Prostate gland (tissue), 2 donors: ENCODE measurements at regions not wholly inside any gene's neighbourhood (a gene's known extent, or its start where the extent isn't known, plus 50 kb on each side); places are given as distances from the start of the nearest gene placed in this dataset.
"Not testable (repeated sequence)": the region's sequence is repeated elsewhere in the genome, so short reads cannot be mapped to it uniquely, and the experiment has no call there.

ENCODE experiments used
- DNase-seq: peaks from one replicate; pipeline ENCODE4 v3.0.0-alpha.2; 2019; ENCODE audit warnings: low spot score
- H3K27ac ChIP-seq, 2 donors: fragments of 200-600 bp; sonication (generic); 2 replicates each; pipeline ENCODE4 v1.5.1; 2017 to 2019
- H3K27me3 ChIP-seq: fragments of 200-600 bp; sonication (generic); replicated peaks from 2 replicates; pipeline ENCODE4 v1.5.1; 2019; ENCODE audit not compliant: insufficient read depth
- H3K36me3 ChIP-seq, 2 donors: fragments of 200-600 bp; sonication (generic); 1 replicate in 1 of 2; 2 replicates in 1 of 2; pipeline versions ENCODE4 v1.5.1 to v1.8.1; 2017 to 2019
- H3K4me1 ChIP-seq: fragments of 200-600 bp; sonication (generic); replicated peaks from 2 replicates; pipeline ENCODE4 v1.5.1; 2019
- H3K4me3 ChIP-seq, 2 donors: fragments of 200-600 bp; sonication (generic); 2 replicates each; pipeline ENCODE4 v1.5.1; 2017 to 2019
- H3K9me3 ChIP-seq: fragments of 200-600 bp; sonication (generic); 2 replicates; pipeline ENCODE4 v1.5.1; 2017
- CTCF ChIP-seq, 4 experiments: fragments of 200-600 bp in 2 of 4; fragments of 450-650 bp in 2 of 4; sonication (generic) in 2 of 4; IDR thresholded peaks; 1 replicate in 3 of 4; 2 replicates in 1 of 4; pipeline ENCODE4 v1.5.1; 2016 to 2019; ENCODE audit warnings: antibody characterized with exemption in 4 of 4, mild to moderate bottlenecking in 2 of 4, moderate library complexity in 2 of 4
- POLR2A ChIP-seq: fragments of 450-650 bp; IDR thresholded peaks from one replicate; pipeline ENCODE4 v1.6.1; 2016; ENCODE audit warnings: antibody characterized with exemption, mild to moderate bottlenecking
- POLR2AphosphoS5 ChIP-seq: sonication (generic); formaldehyde crosslinking; IDR thresholded peaks from one replicate; pipeline ENCODE4 v1.6.1; 2017; ENCODE audit warnings: antibody characterized with exemption
- WGBS: methylation state at CpG from one replicate; pipeline ENCODE4 v1.1.5; 2018; 5-methylcytosine and 5-hydroxymethylcytosine counted together
- intact Hi-C: fragments of 100-400 bp; cut with DNase I; formaldehyde crosslinking; loops from one replicate; pipeline ENCODE4 v1.14.2; 2022

DNA sequence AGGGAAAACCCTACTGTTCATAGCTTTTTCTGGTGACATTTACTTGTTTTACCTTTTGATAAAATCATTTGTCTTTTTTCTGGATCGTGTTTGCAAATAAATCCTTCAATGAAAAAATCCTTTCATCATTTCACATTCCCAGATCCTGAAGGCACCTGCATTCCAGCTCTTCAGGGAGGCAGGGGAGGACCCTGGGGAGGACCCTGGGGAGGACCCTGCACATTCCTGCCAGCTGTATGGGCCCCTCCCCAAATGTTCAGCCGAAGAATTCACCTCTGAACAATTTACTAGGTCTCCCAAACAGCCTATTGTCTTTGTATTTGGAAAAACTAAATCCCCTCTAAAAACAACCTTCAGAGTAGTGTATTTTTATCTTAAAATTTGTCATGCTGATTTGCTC, 558.4 kb upstream of the ID2 start:
- TF ChIP-seq POLR2A (no peak), POLR2AphosphoS5 (no peak), CTCF (IDR thresholded peaks at IDR 0.05) (no peak)
- no peak overlapping the region for H3K4me3 ChIP-seq
- DNase-seq: no peak
- no peaks in the 10 kb centered on the region for H3K4me1 ChIP-seq
- no peaks in the 10 kb centered on the region for H3K36me3 ChIP-seq
- H3K27me3 ChIP-seq: no peaks in the 10 kb centered on the region
- H3K27ac ChIP-seq: no peak overlapping the region
- intact Hi-C loops: no loop called here
- WGBS: 32% methylated on average over 2 of the region's 2 CpGs
- no peaks in the 10 kb centered on the region for H3K9me3 ChIP-seq

GRCh38 chr2:8125741-8126711, 555.8 kb upstream of the ID2 start:
- Histone ChIP-seq H3K27me3 (no peaks in the 10 kb centered on the region), H3K36me3 (no peaks in the 10 kb centered on the region), H3K4me1 (no peaks in the 10 kb centered on the region), H3K9me3 (no peaks in the 10 kb centered on the region), H3K27ac (no peak overlapping the region), H3K4me3 (no peak overlapping the region)
- TF ChIP-seq POLR2AphosphoS5 (no peak), POLR2A (no peak)
- 89% methylated on average over 12 of the region's 12 CpGs for WGBS
- intact Hi-C loops: no loop called here
- no peak for DNase-seq

- H3K27me3 ChIP-seq: no peaks in the 10 kb centered on the region
- intact Hi-C loops: no loop called here
- H3K36me3 ChIP-seq: no peaks in the 10 kb centered on the region
- H3K4me1 ChIP-seq: no peaks in the 10 kb centered on the region
- WGBS: 97% methylated on average over 3 of the region's 3 CpGs
- TF ChIP-seq CTCF (IDR thresholded peaks at IDR 0.05) (no peak), POLR2A (no peak), POLR2AphosphoS5 (no peak)
- H3K9me3 ChIP-seq: no peaks in the 10 kb centered on the region
- H3K4me3 ChIP-seq: no peak overlapping the region
- no peak overlapping the region for H3K27ac ChIP-seq
- no peak for DNase-seq
Measured at GRCh38 chr2:8126783-8127182, 555.1 kb upstream of the ID2 start.

DNA sequence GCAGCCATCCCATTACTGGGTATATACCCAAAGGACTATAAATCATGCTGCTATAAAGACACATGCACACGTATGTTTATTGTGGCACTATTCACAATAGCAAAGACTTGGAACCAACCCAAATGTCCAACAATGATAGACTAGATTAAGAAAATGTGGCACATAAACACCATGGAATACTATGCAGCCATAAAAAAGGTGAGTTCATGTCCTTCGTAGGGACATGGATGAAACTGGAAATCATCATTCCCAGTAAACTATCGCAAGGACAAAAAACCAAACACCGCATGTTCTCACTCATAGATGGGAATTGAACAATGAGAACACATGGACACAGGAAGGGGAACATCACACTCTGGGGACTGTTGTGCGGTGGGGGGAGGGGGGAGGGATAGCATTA, 550.4 kb upstream of the ID2 start:
- not testable (repeated sequence) for H3K4me1 ChIP-seq, H3K9me3 ChIP-seq
- intact Hi-C loops: loop anchor here (10.0 kb wide), 1 partner anchor 553 kb away; the partner anchor contains the start of gene ID2

DNA sequence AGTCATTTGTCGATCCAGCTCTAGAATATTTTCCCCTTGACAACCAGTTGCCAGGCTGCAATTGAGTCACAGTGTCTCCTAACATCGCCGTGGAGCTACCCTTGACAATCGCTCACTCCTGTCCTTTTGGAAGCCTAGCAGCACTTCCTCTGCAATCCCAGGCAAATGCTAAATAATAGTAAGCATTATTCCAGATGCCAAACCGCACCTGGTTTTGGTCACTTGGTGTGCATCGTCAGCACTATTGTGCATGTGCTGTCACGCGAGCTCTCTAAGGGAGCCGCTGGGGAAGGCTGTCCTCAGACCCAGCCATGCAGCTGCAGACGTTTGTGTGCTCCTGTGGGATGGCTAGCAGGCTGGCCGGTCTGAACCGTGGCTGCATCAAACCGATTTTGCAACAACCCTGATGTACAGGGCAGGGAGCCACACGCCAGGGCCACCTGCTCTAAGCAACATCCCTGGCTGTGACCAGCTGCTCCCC, 549.5 kb upstream of the ID2 start:
- intact Hi-C loops: loop anchor here (10.0 kb wide), 1 partner anchor 552 kb away; the partner anchor contains the start of gene ID2
- no peaks in the 10 kb centered on the region for H3K27me3 ChIP-seq
- no peaks in the 10 kb centered on the region for H3K9me3 ChIP-seq
- no peak overlapping the region for H3K4me3 ChIP-seq
- WGBS: 73% methylated on average over 11 of the region's 14 CpGs
- TF ChIP-seq POLR2A (no peak), CTCF (IDR thresholded peaks at IDR 0.05) (no peak), POLR2AphosphoS5 (no peak)
- H3K4me1 ChIP-seq: no peaks in the 10 kb centered on the region
- no peaks in the 10 kb centered on the region for H3K36me3 ChIP-seq
- no peak for DNase-seq
- no peak overlapping the region for H3K27ac ChIP-seq

More for the DNA sequence above, 550.4 kb upstream of the ID2 start:
- not testable (repeated sequence) for DNase-seq, H3K27me3 ChIP-seq, H3K27ac ChIP-seq, H3K36me3 ChIP-seq, H3K4me3 ChIP-seq
- 94% methylated on average over 5 of the region's 5 CpGs for WGBS
